ENCODE measurements at regions not wholly inside any gene's neighbourhood (a gene's known extent, or its start where the extent isn't known, plus 50 kb on each side); places are given as distances from the start of the nearest gene placed in this dataset.

- no peak for TF ChIP-seq CTCF (IDR thresholded peaks at IDR 0.05; ENCODE audit: low read depth, low read length)
- DNase-seq (ENCODE audit: low read depth): no peak
- no peak overlapping the region for H3K4me3 ChIP-seq (ENCODE audit: low read depth, low read length)
These were observed 737.7 kb upstream of the ALCAM start for GRCh38 chr3:104629038-104629437.

- H3K4me3 ChIP-seq (ENCODE audit: low read depth, low read length): no peak overlapping the region
- DNase-seq (ENCODE audit: low read depth): no peak
- TF ChIP-seq CTCF (IDR thresholded peaks at IDR 0.05; ENCODE audit: low read depth, low read length) (no peak), POLR2A (IDR thresholded peaks at IDR 0.05; ENCODE audit: extremely low read depth, insufficient read length) (no peak), MYC (IDR thresholded peaks at IDR 0.05; ENCODE audit: low read depth, low read length) (no peak), MAX (IDR thresholded peaks at IDR 0.05; ENCODE audit: low read depth, low read length) (no peak)
These were observed 735.5 kb upstream of the ALCAM start for GRCh38 chr3:104631254-104631653.

- no peak for DNase-seq (ENCODE audit: low read depth)
- no peak for TF ChIP-seq MYC (IDR thresholded peaks at IDR 0.05; ENCODE audit: low read depth, low read length)
- TF ChIP-seq CTCF (IDR thresholded peaks at IDR 0.05; ENCODE audit: low read depth, low read length): no peak
- no peak for TF ChIP-seq POLR2A (IDR thresholded peaks at IDR 0.05; ENCODE audit: extremely low read depth, insufficient read length)
- no peak for TF ChIP-seq MAX (IDR thresholded peaks at IDR 0.05; ENCODE audit: low read depth, low read length)
- H3K4me3 ChIP-seq (ENCODE audit: low read depth, low read length): no peak overlapping the region
These were observed 734.2 kb upstream of the ALCAM start for GRCh38 chr3:104632521-104632920.

- no peak overlapping the region for H3K4me3 ChIP-seq (ENCODE audit: low read depth, low read length)
- DNase-seq (ENCODE audit: low read depth): no peak
- TF ChIP-seq POLR2A (IDR thresholded peaks at IDR 0.05; ENCODE audit: extremely low read depth, insufficient read length) (no peak), MYC (IDR thresholded peaks at IDR 0.05; ENCODE audit: low read depth, low read length) (no peak), MAX (IDR thresholded peaks at IDR 0.05; ENCODE audit: low read depth, low read length) (no peak), CTCF (IDR thresholded peaks at IDR 0.05; ENCODE audit: low read depth, low read length) (no peak)
These were observed 733.8 kb upstream of the ALCAM start for GRCh38 chr3:104632947-104633346.

- no peak for TF ChIP-seq MYC (IDR thresholded peaks at IDR 0.05; ENCODE audit: low read depth, low read length)
- no peak for TF ChIP-seq POLR2A (IDR thresholded peaks at IDR 0.05; ENCODE audit: extremely low read depth, insufficient read length)
- no peak for TF ChIP-seq CTCF (IDR thresholded peaks at IDR 0.05; ENCODE audit: low read depth, low read length)
- no peak for TF ChIP-seq MAX (IDR thresholded peaks at IDR 0.05; ENCODE audit: low read depth, low read length)
- no peak for DNase-seq (ENCODE audit: low read depth)
- no peak overlapping the region for H3K4me3 ChIP-seq (ENCODE audit: low read depth, low read length)
These were observed 730.7 kb upstream of the ALCAM start for GRCh38 chr3:104635872-104636580.

- TF ChIP-seq MYC (IDR thresholded peaks at IDR 0.05; ENCODE audit: low read depth, low read length) (no peak), CTCF (IDR thresholded peaks at IDR 0.05; ENCODE audit: low read depth, low read length) (no peak), POLR2A (IDR thresholded peaks at IDR 0.05; ENCODE audit: extremely low read depth, insufficient read length) (no peak), MAX (IDR thresholded peaks at IDR 0.05; ENCODE audit: low read depth, low read length) (no peak)
- no peak for DNase-seq (ENCODE audit: low read depth)
- no peak overlapping the region for H3K4me3 ChIP-seq (ENCODE audit: low read depth, low read length)
These were observed 723.9 kb upstream of the ALCAM start for GRCh38 chr3:104642827-104643226.

All from NB4 (cell line).